ENCODE measurements at regions not wholly inside any gene's neighbourhood (a gene's known extent, or its start where the extent isn't known, plus 50 kb on each side); places are given as distances from the start of the nearest gene placed in this dataset.

- no peaks in the 10 kb centered on the region for H3K4me1 ChIP-seq (ENCODE audit: control insufficient read depth, extremely low read depth, insufficient read depth, low read length)
- H3K36me3 ChIP-seq (ENCODE audit: control insufficient read depth in 2 of 2, extremely low read depth in 1 of 2, insufficient read depth in 2 of 2, low read length in 2 of 2): no peaks in the 10 kb centered on the region
- no peak overlapping the region for H3K4me3 ChIP-seq (replicated peaks in 1 of 3; ENCODE audit: insufficient read depth in 1 of 3, low read depth in 1 of 3, low read length in 3 of 3)
- no peaks in the 10 kb centered on the region for H3K9me1 ChIP-seq (replicated peaks; ENCODE audit: control insufficient read depth, extremely low read depth, insufficient read depth, low read length)
- BruUV-seq (replicated peaks): no TSS peak
- DNase-seq (ENCODE audit: low read depth, low spot score): no peak
- FAIRE-seq: no peak
- no peak overlapping the region for H2AFZ ChIP-seq (ENCODE audit: low read depth, low read length)
- H3K9ac ChIP-seq (replicated peaks; ENCODE audit: extremely low read depth, insufficient read depth, low read length): no peak overlapping the region
- peaks cover 6 to 9% of the 10 kb centered on the region in 2 experiments for H3K27me3 ChIP-seq (ENCODE audit: control insufficient read depth in 2 of 2, insufficient read depth in 2 of 2, low read length in 2 of 2)
- POLR2A ChIA-PET: no interaction called here
- CTCF ChIA-PET: no interaction called here
- no peaks in the 10 kb centered on the region for H4K20me1 ChIP-seq (replicated peaks; ENCODE audit: control insufficient read depth, extremely low read depth, insufficient read depth, low read length)
- H3K9me3 ChIP-seq (replicated peaks; ENCODE audit: control insufficient read depth, insufficient read depth, low read length): no peaks in the 10 kb centered on the region
- intact Hi-C loops (cut with micrococcal nuclease) (loop anchor here (10.0 kb wide), 1 partner anchor 357 kb away; no protein-coding TSS in a partner anchor), dilution Hi-C loops (cut with MboI; ENCODE audit: extremely low pct_ligation_motif_present, low sequenced_read_pairs) (no loop called here)
- H3K79me2 ChIP-seq (ENCODE audit: control insufficient read depth, insufficient read depth, low read length): no peaks in the 10 kb centered on the region
- TF ChIP-seq GATA2 (IDR thresholded peaks at IDR 0.05; ENCODE audit: insufficient read depth, insufficient read length, low read depth, low read length) (no peak), MYC (IDR thresholded peaks at IDR 0.05; ENCODE audit: low read depth, low read length) (no peak), JUN (IDR thresholded peaks at IDR 0.05; ENCODE audit: borderline replicate concordance, insufficient read depth, insufficient read length, low read depth) (no peak), FOS (IDR thresholded peaks at IDR 0.05; ENCODE audit: borderline replicate concordance, insufficient read depth, low read length) (no peak), EZH2 (IDR thresholded peaks at IDR 0.05; ENCODE audit: borderline replicate concordance, low read depth, low read length, severe bottlenecking) (no peak), POLR2A (IDR thresholded peaks at IDR 0.05; ENCODE audit: low read depth, low read length) (no peak), MAX (IDR thresholded peaks at IDR 0.05; ENCODE audit: insufficient read depth, insufficient read length) (no peak), CTCF (IDR thresholded peaks at IDR 0.05; ENCODE audit: extremely low read depth in 1 of 2, insufficient read depth in 1 of 2, low read depth in 1 of 2, low read length in 2 of 2) (no peak), POLR2AphosphoS5 (IDR thresholded peaks at IDR 0.05; ENCODE audit: insufficient read depth, low read depth, low read length) (no peak)
- no peak overlapping the region for H3K4me2 ChIP-seq (ENCODE audit: insufficient read depth, low read length)
- no peak overlapping the region for H3K27ac ChIP-seq (ENCODE audit: insufficient read depth, low read depth, low read length)
These were observed 78.1 kb upstream of the PJA2 start for GRCh38 chr5:109487753-109488420.
